Activated CD4-positive, alpha-beta T cell treated with anti-CD3 and anti-CD28 coated beads, Interleukin-10, Interleukin-2, amounts not matched to agents 100 ng/mL and 50 ng/mL, durations not matched to agents 16 hours and 8 hours (primary cell): ENCODE measurements at regions not wholly inside any gene's neighbourhood (a gene's known extent, or its start where the extent isn't known, plus 50 kb on each side); places are given as distances from the start of the nearest gene placed in this dataset.
"Not testable (repeated sequence)": the region's sequence is repeated elsewhere in the genome, so short reads cannot be mapped to it uniquely, and the experiment has no call there.

ENCODE experiments used
- DNase-seq: peaks from one replicate; pipeline ENCODE4 v3.0.0-alpha.2; 2020

DNA sequence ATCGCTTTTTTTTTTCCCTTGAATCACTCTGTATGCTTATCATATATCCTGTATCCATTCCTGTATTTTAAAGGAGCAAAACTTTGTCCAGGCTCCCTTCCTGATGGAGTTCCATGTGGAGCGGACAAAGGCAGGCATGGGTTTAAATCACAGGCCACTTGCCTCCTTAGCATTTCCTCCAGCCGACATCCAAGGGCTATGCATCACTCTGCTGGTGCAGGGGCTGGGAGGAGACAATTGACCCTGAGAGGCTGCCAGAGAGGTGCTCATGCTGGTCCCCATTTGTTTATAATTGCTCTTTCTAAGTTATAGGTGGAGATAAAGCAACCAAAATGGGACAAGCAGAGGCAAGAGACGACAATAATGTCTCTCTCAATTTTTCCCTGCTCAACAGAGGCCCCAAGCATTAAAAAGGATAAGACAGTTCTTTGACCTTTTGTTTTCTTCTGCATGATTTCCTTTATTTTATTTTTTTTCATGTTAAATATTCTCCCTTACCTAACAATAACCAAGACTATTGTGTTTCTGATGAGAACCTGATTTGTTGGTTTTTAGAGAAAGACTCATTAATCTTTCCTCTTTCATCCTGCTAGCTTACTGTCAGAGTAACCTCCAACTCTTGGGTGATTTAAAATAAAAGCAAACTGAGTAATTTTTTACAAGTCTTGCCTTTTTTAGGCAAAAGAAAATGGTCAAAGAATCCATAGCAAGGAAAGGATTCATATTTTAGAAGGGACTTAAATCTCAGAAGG is 353.7 kb downstream of the ADGRL2 start:
- DNase-seq, result no peak

- no peak for DNase-seq
Observed at GRCh38 chr1:82153752-82154151, 353.0 kb downstream of the ADGRL2 start.

DNA sequence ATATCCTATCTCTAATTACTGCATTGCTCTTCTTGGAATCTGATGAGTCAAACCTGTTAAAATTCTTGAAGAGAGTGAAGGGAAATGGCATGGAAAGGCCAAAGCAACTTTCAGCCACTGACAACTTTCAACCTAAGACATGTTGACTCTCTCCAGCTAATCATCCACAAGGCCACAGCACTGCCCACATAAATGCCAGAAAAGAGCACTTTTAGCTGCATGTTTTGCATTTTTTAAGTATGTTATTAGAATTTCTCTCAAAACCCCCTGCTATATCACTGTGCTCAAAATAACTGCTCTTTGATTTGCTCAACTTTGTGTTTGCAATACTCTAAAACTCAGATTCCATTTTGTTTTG is 352.5 kb downstream of the ADGRL2 start:
- no peak for DNase-seq

DNA sequence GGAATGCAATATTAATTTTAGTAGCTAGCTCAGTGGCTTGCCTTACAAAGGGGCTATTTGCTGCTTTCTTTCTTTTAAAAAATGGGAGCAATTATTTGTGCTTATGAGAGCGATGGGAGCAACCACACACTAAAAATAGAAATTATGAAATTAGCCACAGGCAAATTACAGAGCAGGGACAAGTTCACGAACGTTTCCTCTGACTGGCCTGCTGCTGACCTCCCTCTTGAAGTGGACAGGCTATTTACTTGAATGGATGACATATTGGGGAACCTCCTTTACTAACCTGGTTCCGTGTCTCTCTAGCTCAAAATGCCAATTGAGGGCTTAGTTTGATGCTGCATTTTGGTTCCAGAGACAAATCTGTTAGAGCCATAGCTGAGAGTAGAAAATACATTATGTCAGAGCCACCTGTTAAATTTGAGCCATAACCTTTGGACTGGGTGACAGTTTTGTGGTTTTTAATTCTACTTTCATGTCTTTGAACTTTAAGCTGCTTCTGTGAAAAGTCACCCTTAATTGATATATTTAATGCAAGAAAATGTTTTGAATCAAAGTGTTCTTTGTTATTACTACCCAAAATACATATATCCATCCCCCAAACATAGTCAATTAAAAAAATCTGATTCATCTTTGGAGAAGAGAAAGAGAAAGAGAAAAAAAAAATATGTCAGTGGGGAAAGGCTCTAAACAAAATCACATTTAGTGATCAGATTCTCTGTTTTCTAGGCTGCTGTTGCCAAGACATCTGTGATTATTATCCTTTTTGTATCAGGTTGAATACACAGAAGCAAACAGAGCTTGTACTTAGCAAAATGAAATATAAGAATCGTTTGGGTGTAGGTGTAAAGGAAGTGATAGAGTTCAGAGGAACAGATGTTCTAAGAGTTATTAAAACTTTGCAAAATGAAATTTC is 351.9 kb downstream of the ADGRL2 start:
- DNase-seq, result no peak

GRCh38 chr1:82145656-82146055 is 344.9 kb downstream of the ADGRL2 start:
- no peak for DNase-seq

DNA sequence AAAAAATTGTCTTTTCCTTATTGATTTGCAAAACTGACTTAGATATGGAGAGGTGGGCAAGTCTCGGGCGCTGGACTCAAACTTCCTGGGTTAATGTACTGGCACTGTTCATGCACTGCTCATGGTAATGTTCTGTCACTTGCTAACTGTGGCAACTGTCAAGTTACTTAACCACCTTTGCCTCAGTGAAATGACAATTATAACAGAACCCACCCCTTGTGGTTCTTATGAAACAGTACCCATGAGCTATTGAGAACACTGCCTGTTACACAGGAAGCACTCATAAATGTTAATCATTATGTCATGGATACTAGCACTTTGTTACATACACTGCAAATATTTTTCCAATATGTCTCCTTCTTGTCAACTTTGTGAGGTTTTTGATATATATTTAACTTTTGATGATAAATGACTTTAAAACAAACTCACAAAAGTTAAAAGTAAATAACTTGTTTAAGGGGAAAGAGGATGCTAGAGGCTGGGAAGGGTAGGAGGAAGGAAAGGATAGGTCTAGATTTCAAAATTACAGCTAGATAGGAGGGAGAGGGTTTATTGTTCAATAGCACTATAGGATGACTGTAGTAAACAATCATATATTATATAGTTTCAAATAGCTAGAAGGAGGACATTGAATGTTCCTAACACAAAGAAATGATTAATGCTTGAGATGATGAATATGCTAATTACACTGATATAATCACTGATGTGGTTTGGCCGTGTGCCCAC is 342.5 kb downstream of the ADGRL2 start:
- DNase-seq, result no peak

- no peak for DNase-seq
Observed at GRCh38 chr1:82141390-82141789, 340.7 kb downstream of the ADGRL2 start.

GRCh38 chr1:82139751-82140468 is 339.2 kb downstream of the ADGRL2 start:
- no peak for DNase-seq

- not testable (repeated sequence) for DNase-seq
Observed at GRCh38 chr1:82136351-82136750, 335.6 kb downstream of the ADGRL2 start.

- no peak for DNase-seq
Observed at GRCh38 chr1:82125866-82126265, 325.1 kb downstream of the ADGRL2 start.

- DNase-seq, result no peak
Observed at GRCh38 chr1:82125119-82125518, 324.4 kb downstream of the ADGRL2 start.

DNA sequence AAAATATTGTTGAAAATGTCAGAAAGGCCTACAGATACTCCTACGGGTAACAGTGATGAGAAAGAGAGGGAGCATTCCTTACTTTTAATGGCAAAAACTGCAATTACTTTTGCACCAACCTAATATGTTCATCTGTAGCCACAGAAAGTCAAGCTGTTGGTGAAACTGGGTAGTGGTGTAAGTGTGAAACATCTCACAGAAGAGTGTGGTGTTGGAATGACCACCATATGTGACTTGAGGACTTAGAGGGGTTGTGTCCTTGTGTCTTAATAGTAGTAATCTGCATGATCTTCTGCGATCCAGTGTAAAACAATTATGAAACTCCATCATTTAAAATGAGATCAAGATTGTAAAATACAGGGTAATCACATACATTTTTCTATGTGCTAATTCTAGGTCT is 320.7 kb downstream of the ADGRL2 start:
- DNase-seq, result no peak

- DNase-seq, result no peak
Observed at GRCh38 chr1:82116105-82116504, 315.4 kb downstream of the ADGRL2 start.

- no peak for DNase-seq
Observed at GRCh38 chr1:82114887-82115286, 314.2 kb downstream of the ADGRL2 start.

DNA sequence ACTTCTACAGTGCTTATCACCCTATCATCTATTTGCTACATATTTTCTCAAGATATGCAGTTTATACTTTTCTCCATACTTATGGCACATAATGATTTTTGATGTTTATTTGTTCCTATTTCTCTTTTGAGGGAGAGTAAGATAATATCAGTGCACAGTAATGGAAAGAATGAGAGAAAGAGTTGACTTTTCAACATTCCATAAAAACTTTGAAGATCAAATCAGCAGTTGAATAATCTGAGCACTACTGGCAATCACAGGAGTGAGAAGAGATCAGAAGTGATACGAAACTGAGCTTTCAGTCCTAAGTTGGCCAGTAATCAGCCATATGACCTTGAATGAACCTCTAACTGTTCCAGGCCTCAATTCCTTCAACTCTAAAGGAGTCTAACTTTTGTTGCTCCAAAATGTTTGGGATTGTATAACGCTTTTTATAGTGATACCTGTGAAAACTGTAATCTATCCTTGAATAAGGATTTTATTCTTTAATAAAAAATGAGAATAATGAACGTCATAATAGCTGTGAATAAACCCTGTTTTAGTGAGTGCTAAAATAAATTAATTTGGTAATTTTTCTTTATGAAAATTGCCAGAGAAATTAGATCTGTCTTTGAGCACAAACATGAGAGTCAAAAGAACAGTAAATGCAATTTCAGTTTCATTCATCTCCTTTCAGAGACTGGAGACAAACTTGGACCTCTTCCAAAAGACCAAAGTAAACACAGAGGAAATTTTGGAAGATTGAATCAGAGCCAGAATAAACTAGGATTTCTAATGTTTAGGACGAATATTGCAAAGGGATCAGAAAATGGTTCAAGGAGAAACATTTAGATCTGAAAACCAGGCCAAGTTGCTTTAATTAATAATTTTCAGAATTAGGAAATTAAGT is 309.9 kb downstream of the ADGRL2 start:
- no peak for DNase-seq

GRCh38 chr1:82108843-82109242 is 308.1 kb downstream of the ADGRL2 start:
- no peak for DNase-seq

DNA sequence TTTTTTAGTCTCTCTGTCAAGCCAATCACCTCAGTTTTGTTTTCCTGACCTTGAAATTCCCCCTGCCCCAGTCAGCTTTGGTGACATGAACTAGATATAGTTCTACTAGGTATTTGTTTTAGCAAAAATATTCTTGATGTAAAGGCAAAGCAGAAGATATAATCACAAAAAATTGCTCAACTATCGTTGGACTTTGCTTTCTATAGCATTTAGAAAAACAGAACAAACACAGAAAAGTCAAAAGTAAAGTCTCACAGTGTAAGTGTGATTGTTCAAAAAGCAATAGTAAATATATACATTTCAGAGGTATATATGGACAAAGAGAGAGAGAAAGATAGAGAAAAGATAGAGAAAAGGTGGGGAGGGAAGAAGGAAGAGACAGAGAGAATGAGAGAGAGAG is 305.9 kb downstream of the ADGRL2 start:
- DNase-seq, result no peak

- no peak for DNase-seq
Observed at GRCh38 chr1:82099170-82099569, 298.4 kb downstream of the ADGRL2 start.

- no peak for DNase-seq
Observed at GRCh38 chr1:82094136-82094535, 293.4 kb downstream of the ADGRL2 start.

DNA sequence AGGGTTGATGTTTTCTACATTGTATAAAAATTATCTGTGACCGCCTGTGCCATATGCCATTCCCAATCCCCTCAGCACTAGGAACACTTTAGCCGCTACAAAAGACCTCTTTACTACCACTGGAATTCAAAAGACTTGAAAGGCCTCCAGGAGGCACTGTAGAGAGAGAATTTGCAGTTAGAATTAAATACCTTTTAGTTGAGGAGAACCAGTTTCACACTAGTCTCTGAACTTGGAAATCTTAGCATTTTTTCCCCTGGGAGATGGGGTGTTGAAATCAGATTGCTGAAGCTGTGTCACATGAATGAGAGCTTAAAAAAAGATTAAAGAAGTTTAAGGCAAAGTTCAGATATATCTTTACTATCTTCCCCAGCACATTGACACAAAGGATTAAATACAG is 291.0 kb downstream of the ADGRL2 start:
- no peak for DNase-seq

GRCh38 chr1:82091265-82091664 is 290.5 kb downstream of the ADGRL2 start:
- DNase-seq, result no peak

GRCh38 chr1:82090104-82090503 is 289.4 kb downstream of the ADGRL2 start:
- DNase-seq, result no peak
